ENCODE measurements at regions not wholly inside any gene's neighbourhood (a gene's known extent, or its start where the extent isn't known, plus 50 kb on each side); places are given as distances from the start of the nearest gene placed in this dataset.

GRCh38 chr7:153616711-153617325 is 435.4 kb upstream of the DPP6 start:
- Histone ChIP-seq H3K4me3 (ENCODE audit: low read depth, low read length) (no peak overlapping the region), H3K9ac (ENCODE audit: low read length) (no peak overlapping the region), H3K4me1 (ENCODE audit: control insufficient read depth, insufficient read depth, low read length) (no peaks in the 10 kb centered on the region), H3K36me3 (ENCODE audit: control insufficient read depth, insufficient read depth, low read length) (no peaks in the 10 kb centered on the region), H3K9me3 (ENCODE audit: control insufficient read depth, insufficient read depth, low read depth, low read length) (peaks cover 2% of the 10 kb centered on the region; the same call in 1 of the 2 replicates), H3K27ac (ENCODE audit: low read depth, low read length) (no peak overlapping the region), H3K27me3 (ENCODE audit: control insufficient read depth, insufficient read depth, low read length) (no peaks in the 10 kb centered on the region)

GRCh38 chr7:153627323-153627722 is 424.9 kb upstream of the DPP6 start:
- Histone ChIP-seq H3K9ac (ENCODE audit: low read length) (no peak overlapping the region), H3K27ac (ENCODE audit: low read depth, low read length) (no peak overlapping the region), H3K27me3 (ENCODE audit: control insufficient read depth, insufficient read depth, low read length) (no peaks in the 10 kb centered on the region), H3K36me3 (ENCODE audit: control insufficient read depth, insufficient read depth, low read length) (no peaks in the 10 kb centered on the region), H3K4me1 (ENCODE audit: control insufficient read depth, insufficient read depth, low read length) (no peaks in the 10 kb centered on the region), H3K4me3 (ENCODE audit: low read depth, low read length) (no peak overlapping the region), H3K9me3 (ENCODE audit: control insufficient read depth, insufficient read depth, low read depth, low read length) (peaks cover 5% of the 10 kb centered on the region; the same call in 1 of the 2 replicates)

- Histone ChIP-seq H3K27ac (ENCODE audit: low read depth, low read length) (no peak overlapping the region), H3K9ac (ENCODE audit: low read length) (no peak overlapping the region), H3K9me3 (ENCODE audit: control insufficient read depth, insufficient read depth, low read depth, low read length) (peaks cover 2% of the 10 kb centered on the region; the same call in 1 of the 2 replicates), H3K27me3 (ENCODE audit: control insufficient read depth, insufficient read depth, low read length) (no peaks in the 10 kb centered on the region), H3K4me3 (ENCODE audit: low read depth, low read length) (no peak overlapping the region), H3K36me3 (ENCODE audit: control insufficient read depth, insufficient read depth, low read length) (no peaks in the 10 kb centered on the region), H3K4me1 (ENCODE audit: control insufficient read depth, insufficient read depth, low read length) (no peaks in the 10 kb centered on the region)
These were observed 423.8 kb upstream of the DPP6 start for GRCh38 chr7:153628406-153628805.

GRCh38 chr7:153628825-153629224 is 423.4 kb upstream of the DPP6 start:
- H3K9me3 ChIP-seq (ENCODE audit: control insufficient read depth, insufficient read depth, low read depth, low read length): peaks cover 2% of the 10 kb centered on the region; the same call in 1 of the 2 replicates
- H3K4me3 ChIP-seq (ENCODE audit: low read depth, low read length): no peak overlapping the region
- H3K36me3 ChIP-seq (ENCODE audit: control insufficient read depth, insufficient read depth, low read length): no peaks in the 10 kb centered on the region
- H3K9ac ChIP-seq (ENCODE audit: low read length): no peak overlapping the region
- H3K27me3 ChIP-seq (ENCODE audit: control insufficient read depth, insufficient read depth, low read length): no peaks in the 10 kb centered on the region
- no peaks in the 10 kb centered on the region for H3K4me1 ChIP-seq (ENCODE audit: control insufficient read depth, insufficient read depth, low read length)
- H3K27ac ChIP-seq (ENCODE audit: low read depth, low read length): no peak overlapping the region

GRCh38 chr7:153638821-153639435 is 413.3 kb upstream of the DPP6 start:
- Histone ChIP-seq H3K9me3 (ENCODE audit: control insufficient read depth, insufficient read depth, low read depth, low read length) (peaks cover 5% of the 10 kb centered on the region; the same call in 1 of the 2 replicates), H3K36me3 (ENCODE audit: control insufficient read depth, insufficient read depth, low read length) (no peaks in the 10 kb centered on the region), H3K27me3 (ENCODE audit: control insufficient read depth, insufficient read depth, low read length) (no peaks in the 10 kb centered on the region), H3K27ac (ENCODE audit: low read depth, low read length) (no peak overlapping the region), H3K9ac (ENCODE audit: low read length) (no peak overlapping the region), H3K4me3 (ENCODE audit: low read depth, low read length) (no peak overlapping the region), H3K4me1 (ENCODE audit: control insufficient read depth, insufficient read depth, low read length) (no peaks in the 10 kb centered on the region)

GRCh38 chr7:153640586-153640985 is 411.6 kb upstream of the DPP6 start:
- H3K27ac ChIP-seq (ENCODE audit: low read depth, low read length): no peak overlapping the region
- no peak overlapping the region for H3K4me3 ChIP-seq (ENCODE audit: low read depth, low read length)

GRCh38 chr7:153641199-153641598 is 411.0 kb upstream of the DPP6 start:
- Histone ChIP-seq H3K9ac (ENCODE audit: low read length) (no peak overlapping the region), H3K4me1 (ENCODE audit: control insufficient read depth, insufficient read depth, low read length) (no peaks in the 10 kb centered on the region), H3K9me3 (ENCODE audit: control insufficient read depth, insufficient read depth, low read depth, low read length) (peaks cover 7% of the 10 kb centered on the region; the same call in 1 of the 2 replicates), H3K36me3 (ENCODE audit: control insufficient read depth, insufficient read depth, low read length) (no peaks in the 10 kb centered on the region), H3K27me3 (ENCODE audit: control insufficient read depth, insufficient read depth, low read length) (no peaks in the 10 kb centered on the region; the same call in 1 of the 2 replicates), H3K27ac (ENCODE audit: low read depth, low read length) (no peak overlapping the region), H3K4me3 (ENCODE audit: low read depth, low read length) (no peak overlapping the region)

More at GRCh38 chr7:153640586-153640985, 411.6 kb upstream of the DPP6 start:
- Histone ChIP-seq H3K4me1 (ENCODE audit: control insufficient read depth, insufficient read depth, low read length) (no peaks in the 10 kb centered on the region), H3K9me3 (ENCODE audit: control insufficient read depth, insufficient read depth, low read depth, low read length) (peaks cover 7% of the 10 kb centered on the region; the same call in 1 of the 2 replicates), H3K36me3 (ENCODE audit: control insufficient read depth, insufficient read depth, low read length) (no peaks in the 10 kb centered on the region), H3K9ac (ENCODE audit: low read length) (no peak overlapping the region), H3K27me3 (ENCODE audit: control insufficient read depth, insufficient read depth, low read length) (no peaks in the 10 kb centered on the region; the same call in 1 of the 2 replicates)

GRCh38 chr7:153642989-153643388 is 409.2 kb upstream of the DPP6 start:
- Histone ChIP-seq H3K27ac (ENCODE audit: low read depth, low read length) (no peak overlapping the region), H3K36me3 (ENCODE audit: control insufficient read depth, insufficient read depth, low read length) (no peaks in the 10 kb centered on the region), H3K4me1 (ENCODE audit: control insufficient read depth, insufficient read depth, low read length) (no peaks in the 10 kb centered on the region), H3K9me3 (ENCODE audit: control insufficient read depth, insufficient read depth, low read depth, low read length) (peaks cover 7% of the 10 kb centered on the region; the same call in 1 of the 2 replicates), H3K4me3 (ENCODE audit: low read depth, low read length) (no peak overlapping the region), H3K9ac (ENCODE audit: low read length) (no peak overlapping the region), H3K27me3 (ENCODE audit: control insufficient read depth, insufficient read depth, low read length) (no peaks in the 10 kb centered on the region; the same call in 1 of the 2 replicates)

- Histone ChIP-seq H3K27ac (ENCODE audit: low read depth, low read length) (no peak overlapping the region), H3K27me3 (ENCODE audit: control insufficient read depth, insufficient read depth, low read length) (peaks cover 36% of the 10 kb centered on the region), H3K9me3 (ENCODE audit: control insufficient read depth, insufficient read depth, low read depth, low read length) (peaks cover 6% of the 10 kb centered on the region; the same call in 1 of the 2 replicates), H3K4me1 (ENCODE audit: control insufficient read depth, insufficient read depth, low read length) (no peaks in the 10 kb centered on the region), H3K9ac (ENCODE audit: low read length) (no peak overlapping the region), H3K36me3 (ENCODE audit: control insufficient read depth, insufficient read depth, low read length) (no peaks in the 10 kb centered on the region), H3K4me3 (ENCODE audit: low read depth, low read length) (no peak overlapping the region)
These were observed 394.9 kb upstream of the DPP6 start for GRCh38 chr7:153657182-153657800.

- Histone ChIP-seq H3K4me1 (ENCODE audit: control insufficient read depth, insufficient read depth, low read length) (peaks cover 3% of the 10 kb centered on the region; the same call in 1 of the 2 replicates), H3K9me3 (ENCODE audit: control insufficient read depth, insufficient read depth, low read depth, low read length) (peaks cover 16% of the 10 kb centered on the region; the same call in 1 of the 2 replicates), H3K9ac (ENCODE audit: low read length) (no peak overlapping the region), H3K36me3 (ENCODE audit: control insufficient read depth, insufficient read depth, low read length) (no peaks in the 10 kb centered on the region), H3K4me3 (ENCODE audit: low read depth, low read length) (no peak overlapping the region), H3K27ac (ENCODE audit: low read depth, low read length) (no peak overlapping the region), H3K27me3 (ENCODE audit: control insufficient read depth, insufficient read depth, low read length) (no peaks in the 10 kb centered on the region)
These were observed 377.1 kb upstream of the DPP6 start for GRCh38 chr7:153675131-153675530.

GRCh38 chr7:153682628-153683027 is 369.6 kb upstream of the DPP6 start:
- H3K36me3 ChIP-seq (ENCODE audit: control insufficient read depth, insufficient read depth, low read length): no peaks in the 10 kb centered on the region
- H3K4me1 ChIP-seq (ENCODE audit: control insufficient read depth, insufficient read depth, low read length): no peaks in the 10 kb centered on the region
- no peaks in the 10 kb centered on the region; the same call in 1 of the 2 replicates for H3K9me3 ChIP-seq (ENCODE audit: control insufficient read depth, insufficient read depth, low read depth, low read length)
- no peak overlapping the region for H3K4me3 ChIP-seq (ENCODE audit: low read depth, low read length)
- H3K9ac ChIP-seq (ENCODE audit: low read length): no peak overlapping the region
- H3K27ac ChIP-seq (ENCODE audit: low read depth, low read length): no peak overlapping the region
- H3K27me3 ChIP-seq (ENCODE audit: control insufficient read depth, insufficient read depth, low read length): no peaks in the 10 kb centered on the region

All from HUES6 (cell line).